ENCODE measurements at regions not wholly inside any gene's neighbourhood (a gene's known extent, or its start where the extent isn't known, plus 50 kb on each side); places are given as distances from the start of the nearest gene placed in this dataset.

- H3K36me3 ChIP-seq (replicated peaks in 1 of 2; ENCODE audit: control insufficient read depth in 1 of 2, insufficient read depth in 2 of 2, low read length in 2 of 2), result no peaks in the 10 kb centered on the region
- H3K79me2 ChIP-seq (ENCODE audit: insufficient read depth, low read length), result no peaks in the 10 kb centered on the region
- H3K36me3 Mint-ChIP-seq, result no peaks in the 10 kb centered on the region
- no peaks in the 10 kb centered on the region for H3K27me3 Mint-ChIP-seq (ENCODE audit: low read depth in 3 of 3)
- peaks cover 0 to 5% (median 1%) of the 10 kb centered on the region in 7 donors for H3K9me3 Mint-ChIP-seq
- intact Hi-C loops (cut with micrococcal nuclease), result no loop called here
- no peaks in the 10 kb centered on the region for H4K20me1 ChIP-seq (ENCODE audit: insufficient read depth, low read length)
- H2AFZ ChIP-seq (ENCODE audit: insufficient read depth, low read depth, low read length, poor library complexity, severe bottlenecking), result no peak overlapping the region
- peaks cover 3% of the 10 kb centered on the region for H3K4me1 Mint-ChIP-seq
- no peaks in the 10 kb centered on the region for H3K4me1 ChIP-seq (ENCODE audit: control insufficient read depth in 1 of 2, insufficient read depth in 2 of 2, low read length in 2 of 2)
- H3K27me3 ChIP-seq (ENCODE audit: control insufficient read depth in 2 of 2, insufficient read depth in 2 of 2, low read length in 2 of 2), result no peaks in the 10 kb centered on the region
- peak overlapping the region in 1 of 7 donors; percentile 78 for H3K27ac Mint-ChIP-seq
- TF ChIP-seq, protein P1, sequence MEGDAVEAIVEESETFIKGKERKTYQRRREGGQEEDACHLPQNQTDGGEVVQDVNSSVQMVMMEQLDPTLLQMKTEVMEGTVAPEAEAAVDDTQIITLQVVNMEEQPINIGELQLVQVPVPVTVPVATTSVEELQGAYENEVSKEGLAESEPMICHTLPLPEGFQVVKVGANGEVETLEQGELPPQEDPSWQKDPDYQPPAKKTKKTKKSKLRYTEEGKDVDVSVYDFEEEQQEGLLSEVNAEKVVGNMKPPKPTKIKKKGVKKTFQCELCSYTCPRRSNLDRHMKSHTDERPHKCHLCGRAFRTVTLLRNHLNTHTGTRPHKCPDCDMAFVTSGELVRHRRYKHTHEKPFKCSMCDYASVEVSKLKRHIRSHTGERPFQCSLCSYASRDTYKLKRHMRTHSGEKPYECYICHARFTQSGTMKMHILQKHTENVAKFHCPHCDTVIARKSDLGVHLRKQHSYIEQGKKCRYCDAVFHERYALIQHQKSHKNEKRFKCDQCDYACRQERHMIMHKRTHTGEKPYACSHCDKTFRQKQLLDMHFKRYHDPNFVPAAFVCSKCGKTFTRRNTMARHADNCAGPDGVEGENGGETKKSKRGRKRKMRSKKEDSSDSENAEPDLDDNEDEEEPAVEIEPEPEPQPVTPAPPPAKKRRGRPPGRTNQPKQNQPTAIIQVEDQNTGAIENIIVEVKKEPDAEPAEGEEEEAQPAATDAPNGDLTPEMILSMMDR (IDR thresholded peaks at IDR 0.05), result no peak
- no peak for DNase-seq
- 89% methylated on average over 8 of the region's 8 CpGs for WGBS (ENCODE audit: insufficient coverage)
- no peak overlapping the region for H3K4me3 ChIP-seq (replicated peaks in 1 of 3; ENCODE audit: low read depth in 2 of 3, low read length in 3 of 3)
- H3K9me3 ChIP-seq (replicated peaks in 1 of 2; ENCODE audit: control insufficient read depth in 1 of 2, insufficient read depth in 1 of 2, low read length in 2 of 2), result peaks cover 0 to 3% of the 10 kb centered on the region in 2 donors
- H3K4me2 ChIP-seq (replicated peaks; ENCODE audit: extremely low read depth, low read length, poor library complexity, severe bottlenecking), result no peak overlapping the region
- peak overlapping the region in 1 of 2 donors; percentile 82 for H3K4me3 Mint-ChIP-seq
- no peak overlapping the region for H3K9ac ChIP-seq (ENCODE audit: insufficient read depth, low read length, poor library complexity, severe bottlenecking)
- H3K27ac ChIP-seq (ENCODE audit: low read depth in 1 of 2, low read length in 2 of 2), result no peak overlapping the region
Observed at GRCh38 chr18:60740313-60740712, 367.7 kb upstream of the MC4R start.

DNA sequence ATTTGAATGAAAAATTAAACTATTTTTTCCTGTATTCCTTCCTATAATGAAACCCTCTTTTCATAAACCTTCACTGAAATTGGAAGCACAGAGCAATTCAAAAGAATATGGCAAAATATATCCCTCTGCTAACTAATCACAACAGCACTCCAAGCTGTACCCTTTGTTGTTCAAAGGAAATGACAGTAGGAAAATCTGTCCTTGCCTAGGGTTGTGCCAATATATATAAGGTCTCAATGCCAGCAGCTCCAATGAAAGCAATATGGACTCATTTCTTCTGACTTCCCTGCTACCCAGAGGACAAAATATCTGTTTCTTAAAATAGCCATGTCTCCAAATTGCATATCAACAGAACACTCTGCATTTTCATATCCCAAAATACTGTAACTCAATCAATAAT, 373.9 kb upstream of the MC4R start:
- Histone ChIP-seq H4K20me1 (ENCODE audit: insufficient read depth, low read length) (no peaks in the 10 kb centered on the region), H3K9me3 (replicated peaks in 1 of 2; ENCODE audit: control insufficient read depth in 1 of 2, insufficient read depth in 1 of 2, low read length in 2 of 2) (no peaks in the 10 kb centered on the region), H3K4me1 (ENCODE audit: control insufficient read depth in 1 of 2, insufficient read depth in 2 of 2, low read length in 2 of 2) (no peaks in the 10 kb centered on the region), H3K36me3 (replicated peaks in 1 of 2; ENCODE audit: control insufficient read depth in 1 of 2, insufficient read depth in 2 of 2, low read length in 2 of 2) (no peaks in the 10 kb centered on the region), H3K4me3 (replicated peaks in 1 of 3; ENCODE audit: low read depth in 2 of 3, low read length in 3 of 3) (no peak overlapping the region), H3K9ac (ENCODE audit: insufficient read depth, low read length, poor library complexity, severe bottlenecking) (no peak overlapping the region), H3K27ac (ENCODE audit: low read depth in 1 of 2, low read length in 2 of 2) (no peak overlapping the region), H3K27me3 (ENCODE audit: control insufficient read depth in 2 of 2, insufficient read depth in 2 of 2, low read length in 2 of 2) (no peaks in the 10 kb centered on the region), H3K79me2 (ENCODE audit: insufficient read depth, low read length) (no peaks in the 10 kb centered on the region), H2AFZ (ENCODE audit: insufficient read depth, low read depth, low read length, poor library complexity, severe bottlenecking) (no peak overlapping the region), H3K4me2 (replicated peaks; ENCODE audit: extremely low read depth, low read length, poor library complexity, severe bottlenecking) (no peak overlapping the region)
- H3K9me3 Mint-ChIP-seq, result no peaks in the 10 kb centered on the region
- H3K27ac Mint-ChIP-seq, result no peak overlapping the region
- no peaks in the 10 kb centered on the region for H3K36me3 Mint-ChIP-seq
- TF ChIP-seq, protein P1 (IDR thresholded peaks at IDR 0.05), result no peak
- intact Hi-C loops (cut with micrococcal nuclease), result no loop called here
- no peaks in the 10 kb centered on the region for H3K27me3 Mint-ChIP-seq (ENCODE audit: low read depth in 3 of 3)
- no peaks in the 10 kb centered on the region for H3K4me1 Mint-ChIP-seq
- H3K4me3 Mint-ChIP-seq, result no peak overlapping the region
- no peak for DNase-seq
